ENCODE measurements at regions not wholly inside any gene's neighbourhood (a gene's known extent, or its start where the extent isn't known, plus 50 kb on each side); places are given as distances from the start of the nearest gene placed in this dataset.

GRCh38 chr3:71987828-71988227, 202.9 kb upstream of the PROK2 start:
- peak overlapping the region in 4 of 7 donors; percentile 23 to 84 (median 53) for H3K27ac Mint-ChIP-seq
- H3K9me3 Mint-ChIP-seq, result peaks cover 0 to 5% (median 2%) of the 10 kb centered on the region in 7 donors
- peak overlapping the region; percentile 17 for H2AFZ ChIP-seq (ENCODE audit: insufficient read depth, low read depth, low read length, poor library complexity, severe bottlenecking)

GRCh38 chr3:71987089-71987735, 202.3 kb upstream of the PROK2 start:
- Histone ChIP-seq H3K4me3 (replicated peaks in 1 of 3; ENCODE audit: low read depth in 2 of 3, low read length in 3 of 3) (no peak overlapping the region), H3K27me3 (ENCODE audit: control insufficient read depth in 2 of 2, insufficient read depth in 2 of 2, low read length in 2 of 2) (peaks cover 0 to 3% of the 10 kb centered on the region in 2 donors), H3K27ac (ENCODE audit: low read depth in 1 of 2, low read length in 2 of 2) (peak overlapping the region in 1 of 2 donors; percentile 51), H3K4me1 (ENCODE audit: control insufficient read depth in 1 of 2, insufficient read depth in 2 of 2, low read length in 2 of 2) (peaks cover 18 to 19% of the 10 kb centered on the region in 2 donors), H3K79me2 (ENCODE audit: insufficient read depth, low read length) (no peaks in the 10 kb centered on the region), H3K9ac (ENCODE audit: insufficient read depth, low read length, poor library complexity, severe bottlenecking) (no peak overlapping the region), H2AFZ (ENCODE audit: insufficient read depth, low read depth, low read length, poor library complexity, severe bottlenecking) (no peak overlapping the region), H3K36me3 (replicated peaks in 1 of 2; ENCODE audit: control insufficient read depth in 1 of 2, insufficient read depth in 2 of 2, low read length in 2 of 2) (no peaks in the 10 kb centered on the region), H3K4me2 (replicated peaks; ENCODE audit: extremely low read depth, low read length, poor library complexity, severe bottlenecking) (no peak overlapping the region), H3K9me3 (replicated peaks in 1 of 2; ENCODE audit: control insufficient read depth in 1 of 2, insufficient read depth in 1 of 2, low read length in 2 of 2) (peaks cover 0 to 4% of the 10 kb centered on the region in 2 donors), H4K20me1 (ENCODE audit: insufficient read depth, low read length) (no peaks in the 10 kb centered on the region)
- peaks cover 1 to 5% (median 4%) of the 10 kb centered on the region in 7 donors for H3K9me3 Mint-ChIP-seq
- H3K4me1 Mint-ChIP-seq, result peaks cover 41% of the 10 kb centered on the region
- 68% methylated on average over 8 of the region's 9 CpGs for WGBS (ENCODE audit: insufficient coverage)
- H3K36me3 Mint-ChIP-seq, result peaks cover 3 to 8% of the 10 kb centered on the region in 2 donors
- DNase-seq, result no peak
- no peak for TF ChIP-seq CTCF (IDR thresholded peaks at IDR 0.05)
- no peak overlapping the region for H3K4me3 Mint-ChIP-seq
- peak overlapping the region in 1 of 7 donors; percentile 37 for H3K27ac Mint-ChIP-seq
- intact Hi-C loops (cut with micrococcal nuclease), result no loop called here
- peaks cover 7 to 16% (median 15%) of the 10 kb centered on the region in 3 donors for H3K27me3 Mint-ChIP-seq (ENCODE audit: low read depth in 3 of 3)

More at GRCh38 chr3:71987828-71988227, 202.9 kb upstream of the PROK2 start:
- no peak overlapping the region for H3K4me2 ChIP-seq (replicated peaks; ENCODE audit: extremely low read depth, low read length, poor library complexity, severe bottlenecking)
- H3K4me3 ChIP-seq (replicated peaks in 1 of 3; ENCODE audit: low read depth in 2 of 3, low read length in 3 of 3), result peak overlapping the region in 1 of 3 experiments; percentile 3
- H4K20me1 ChIP-seq (ENCODE audit: insufficient read depth, low read length), result no peaks in the 10 kb centered on the region
- no peaks in the 10 kb centered on the region for H3K79me2 ChIP-seq (ENCODE audit: insufficient read depth, low read length)
- no peak overlapping the region for H3K9ac ChIP-seq (ENCODE audit: insufficient read depth, low read length, poor library complexity, severe bottlenecking)
- H3K27me3 Mint-ChIP-seq (ENCODE audit: low read depth in 3 of 3), result peaks cover 7 to 16% (median 15%) of the 10 kb centered on the region in 3 donors
- H3K9me3 ChIP-seq (replicated peaks in 1 of 2; ENCODE audit: control insufficient read depth in 1 of 2, insufficient read depth in 1 of 2, low read length in 2 of 2), result peaks cover 0 to 4% of the 10 kb centered on the region in 2 donors
- intact Hi-C loops (cut with micrococcal nuclease), result no loop called here
- peak in 1 of 3 donors; percentile 39 for DNase-seq
- H3K36me3 Mint-ChIP-seq, result peaks cover 3 to 6% of the 10 kb centered on the region in 2 donors
- WGBS (ENCODE audit: insufficient coverage), result no CpG with 5 or more reads among the region's 5 CpGs
- TF ChIP-seq CTCF (IDR thresholded peaks at IDR 0.05), result no peak
- peaks cover 0 to 3% of the 10 kb centered on the region in 2 donors for H3K27me3 ChIP-seq (ENCODE audit: control insufficient read depth in 2 of 2, insufficient read depth in 2 of 2, low read length in 2 of 2)
- H3K27ac ChIP-seq (ENCODE audit: low read depth in 1 of 2, low read length in 2 of 2), result peak overlapping the region in 1 of 2 donors; percentile 51
- no peaks in the 10 kb centered on the region for H3K36me3 ChIP-seq (replicated peaks in 1 of 2; ENCODE audit: control insufficient read depth in 1 of 2, insufficient read depth in 2 of 2, low read length in 2 of 2)
- H3K4me3 Mint-ChIP-seq, result no peak overlapping the region
- peaks cover 14 to 16% of the 10 kb centered on the region in 2 donors for H3K4me1 ChIP-seq (ENCODE audit: control insufficient read depth in 1 of 2, insufficient read depth in 2 of 2, low read length in 2 of 2)
- peaks cover 37% of the 10 kb centered on the region for H3K4me1 Mint-ChIP-seq
